ENCODE measurements at regions not wholly inside any gene's neighbourhood (a gene's known extent, or its start where the extent isn't known, plus 50 kb on each side); places are given as distances from the start of the nearest gene placed in this dataset.
"Not testable (repeated sequence)": the region's sequence is repeated elsewhere in the genome, so short reads cannot be mapped to it uniquely, and the experiment has no call there.

GRCh38 chr3:89908711-89909213, 801.3 kb downstream of the EPHA3 start:
- no peak for DNase-seq (ENCODE audit: low read depth in 4 of 4, low spot score in 2 of 4)

- no peak for DNase-seq (ENCODE audit: low read depth in 4 of 4, low spot score in 2 of 4)
Observed at GRCh38 chr3:89912031-89912430, 804.6 kb downstream of the EPHA3 start.

GRCh38 chr3:89923921-89924610, 816.6 kb downstream of the EPHA3 start:
- no peak for DNase-seq (ENCODE audit: low read depth in 4 of 4, low spot score in 2 of 4)

GRCh38 chr3:89925976-89926375, 818.6 kb downstream of the EPHA3 start:
- no peak for DNase-seq (ENCODE audit: low read depth in 4 of 4, low spot score in 2 of 4)

- no peak for DNase-seq (ENCODE audit: low read depth in 4 of 4, low spot score in 2 of 4)
Observed at GRCh38 chr3:89932882-89933281, 825.5 kb downstream of the EPHA3 start.

- not testable (repeated sequence) for DNase-seq (ENCODE audit: low read depth in 4 of 4, low spot score in 2 of 4)
Observed at GRCh38 chr3:89944461-89944860, 837.0 kb downstream of the EPHA3 start.

- no peak for DNase-seq (ENCODE audit: low read depth in 4 of 4, low spot score in 2 of 4)
Observed at GRCh38 chr3:89946884-89947283, 839.5 kb downstream of the EPHA3 start.

- no peak for DNase-seq (ENCODE audit: low read depth in 4 of 4, low spot score in 2 of 4)
Observed at GRCh38 chr3:89947337-89947954, 840.0 kb downstream of the EPHA3 start.

- no peak for DNase-seq (ENCODE audit: low read depth in 4 of 4, low spot score in 2 of 4)
Observed at GRCh38 chr3:89948008-89948407, 840.6 kb downstream of the EPHA3 start.

- no peak for DNase-seq (ENCODE audit: low read depth in 4 of 4, low spot score in 2 of 4)
Observed at GRCh38 chr3:89950772-89951171, 843.4 kb downstream of the EPHA3 start.

GRCh38 chr3:89954137-89954536, 846.7 kb downstream of the EPHA3 start:
- no peak for DNase-seq (ENCODE audit: low read depth in 4 of 4, low spot score in 2 of 4)

GRCh38 chr3:89955156-89955555, 847.7 kb downstream of the EPHA3 start:
- DNase-seq (ENCODE audit: low read depth in 4 of 4, low spot score in 2 of 4), result peak in 2 of 4 donors; percentile 17 to 21

GRCh38 chr3:89957451-89957850, 850.0 kb downstream of the EPHA3 start:
- DNase-seq (ENCODE audit: low read depth in 4 of 4, low spot score in 2 of 4), result no peak

- not testable (repeated sequence) for DNase-seq (ENCODE audit: low read depth in 4 of 4, low spot score in 2 of 4)
Observed at GRCh38 chr3:89958163-89958562, 850.7 kb downstream of the EPHA3 start.

- no peak for DNase-seq (ENCODE audit: low read depth in 4 of 4, low spot score in 2 of 4)
Observed at GRCh38 chr3:89964347-89964746, 856.9 kb downstream of the EPHA3 start.

- DNase-seq (ENCODE audit: low read depth in 4 of 4, low spot score in 2 of 4), result no peak
Observed at GRCh38 chr3:89966877-89967665, 859.6 kb downstream of the EPHA3 start.

GRCh38 chr3:89971329-89971728, 863.9 kb downstream of the EPHA3 start:
- DNase-seq (ENCODE audit: low read depth in 4 of 4, low spot score in 2 of 4), result no peak

GRCh38 chr3:89973156-89973555, 865.7 kb downstream of the EPHA3 start:
- DNase-seq (ENCODE audit: low read depth in 4 of 4, low spot score in 2 of 4), result no peak

- no peak for DNase-seq (ENCODE audit: low read depth in 4 of 4, low spot score in 2 of 4)
Observed at GRCh38 chr3:89974903-89975519, 867.6 kb downstream of the EPHA3 start.

- DNase-seq (ENCODE audit: low read depth in 4 of 4, low spot score in 2 of 4), result no peak
Observed at GRCh38 chr3:89983449-89983848, 876.0 kb downstream of the EPHA3 start.

GRCh38 chr3:90005281-90005847, 897.9 kb downstream of the EPHA3 start:
- no peak for DNase-seq (ENCODE audit: low read depth in 4 of 4, low spot score in 2 of 4)

Measured in left renal cortex interstitium (tissue), 4 donors.